ENCODE measurements at regions not wholly inside any gene's neighbourhood (a gene's known extent, or its start where the extent isn't known, plus 50 kb on each side); places are given as distances from the start of the nearest gene placed in this dataset.
A peak's percentile ranks its signal among the peaks of the same experiment; 100 is the strongest.
"Not testable (repeated sequence)": the region's sequence is repeated elsewhere in the genome, so short reads cannot be mapped to it uniquely, and the experiment has no call there.

DNA sequence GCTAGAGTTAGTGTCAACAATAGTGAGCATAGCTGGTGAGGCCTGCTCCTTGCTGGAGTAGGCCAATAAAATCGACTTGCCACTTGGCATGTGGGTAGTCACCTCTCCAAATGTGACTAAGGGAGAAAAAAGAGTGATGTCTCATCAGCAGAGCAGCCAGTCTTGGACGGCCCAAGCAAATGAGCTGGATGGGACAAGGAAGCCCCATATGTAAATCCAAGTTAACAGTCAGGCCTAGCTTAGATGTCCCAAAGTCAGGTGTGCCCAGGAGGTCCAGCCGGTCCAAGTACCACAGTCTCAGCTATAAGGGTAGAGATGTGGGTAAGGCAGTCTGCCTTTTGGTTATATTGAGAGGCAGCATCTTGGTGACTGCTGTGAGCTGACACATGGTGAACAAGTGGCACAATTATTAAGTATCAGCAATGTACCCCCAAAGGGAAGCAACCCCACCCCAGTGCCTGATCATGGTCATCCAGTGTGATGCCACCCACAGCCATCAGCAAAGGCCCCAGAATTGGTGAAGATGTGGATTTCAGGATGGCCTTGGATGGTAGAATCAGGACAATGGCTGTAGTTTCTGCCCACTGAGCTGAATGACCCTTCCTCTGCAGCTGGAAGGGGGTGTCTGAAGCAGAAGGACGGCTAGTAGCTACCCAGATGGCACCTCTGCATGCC is 83.4 kb downstream of the TNFRSF13B start:
- DNase-seq = peak; percentile 18

GRCh38 chr17:16887523-16888095 is 84.3 kb downstream of the TNFRSF13B start:
- no peak for DNase-seq

DNA sequence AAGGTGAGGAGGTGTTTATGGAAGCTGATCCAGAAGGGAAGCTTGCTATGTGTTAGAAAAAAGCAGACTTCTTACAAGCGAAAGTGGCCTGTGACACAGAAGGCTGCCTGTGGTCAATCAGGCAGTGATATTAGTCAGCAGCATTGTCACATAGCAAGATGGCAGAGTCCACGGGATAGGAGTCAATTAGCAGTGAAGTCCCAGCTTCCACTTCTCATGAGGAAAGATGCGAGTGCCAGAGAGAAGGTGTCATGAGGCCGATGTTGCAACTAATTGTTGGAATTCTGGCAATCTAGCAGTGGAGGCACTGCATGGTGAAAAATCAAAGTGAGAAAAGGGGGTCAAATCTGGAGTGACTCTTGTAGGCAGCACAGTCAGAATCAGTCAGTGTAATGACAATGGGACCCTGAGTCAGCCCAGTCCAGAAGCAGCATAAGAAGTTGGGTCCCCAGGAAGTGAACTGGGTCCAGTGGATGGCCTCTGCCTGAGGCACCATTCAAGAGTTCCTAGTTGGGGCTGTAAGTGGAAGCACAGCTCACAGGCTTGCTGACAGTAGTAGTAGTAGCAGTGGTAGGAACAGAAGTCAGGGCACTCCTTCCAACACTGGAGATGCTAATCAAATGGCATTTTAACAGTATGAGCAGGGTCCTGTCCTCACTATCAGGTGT is 85.1 kb downstream of the TNFRSF13B start:
- no peak for DNase-seq

DNA sequence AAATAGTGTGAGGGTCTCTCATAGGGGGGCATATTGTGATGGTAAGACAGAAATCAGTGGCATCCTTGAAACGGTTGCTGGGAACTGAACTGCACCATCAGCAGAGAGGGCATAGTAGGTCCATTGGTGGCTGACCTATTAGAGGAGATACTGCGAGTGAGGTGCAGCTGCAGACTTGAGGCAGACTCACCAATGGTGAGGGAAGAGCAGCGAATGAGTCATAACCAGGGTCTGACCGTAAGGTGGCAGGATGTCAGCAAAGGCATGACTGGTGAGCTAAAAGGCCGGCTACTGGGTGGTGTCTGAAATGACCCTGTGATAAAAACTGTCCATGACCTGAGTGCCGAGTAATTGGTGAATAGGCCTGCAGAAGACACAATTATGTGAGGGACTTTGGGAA is 86.7 kb downstream of the TNFRSF13B start:
- DNase-seq = not testable (repeated sequence)

DNA sequence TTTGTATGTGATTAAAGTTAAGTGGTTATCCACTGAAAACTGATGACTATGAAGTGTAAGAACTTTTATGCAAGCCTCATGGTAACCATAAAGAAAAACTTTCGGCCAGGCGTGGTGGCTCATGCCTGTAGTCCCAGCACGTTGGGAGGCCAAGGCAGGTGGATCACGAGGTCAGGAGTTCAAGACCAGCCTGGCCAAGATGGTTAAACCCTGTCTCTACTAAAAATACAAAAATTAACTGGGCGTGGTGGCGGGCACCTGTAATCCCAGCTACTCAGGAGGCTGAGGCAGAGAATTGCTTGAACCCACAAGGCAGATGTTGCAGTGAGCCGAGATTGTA is 89.0 kb downstream of the TNFRSF13B start:
- DNase-seq = not testable (repeated sequence)

- DNase-seq = no peak
These were observed 89.5 kb downstream of the TNFRSF13B start for GRCh38 chr17:16882243-16882925.

GRCh38 chr17:16881239-16881924 is 90.5 kb downstream of the TNFRSF13B start:
- DNase-seq = no peak

GRCh38 chr17:16880843-16881230 is 91.1 kb downstream of the TNFRSF13B start:
- no peak for DNase-seq

DNA sequence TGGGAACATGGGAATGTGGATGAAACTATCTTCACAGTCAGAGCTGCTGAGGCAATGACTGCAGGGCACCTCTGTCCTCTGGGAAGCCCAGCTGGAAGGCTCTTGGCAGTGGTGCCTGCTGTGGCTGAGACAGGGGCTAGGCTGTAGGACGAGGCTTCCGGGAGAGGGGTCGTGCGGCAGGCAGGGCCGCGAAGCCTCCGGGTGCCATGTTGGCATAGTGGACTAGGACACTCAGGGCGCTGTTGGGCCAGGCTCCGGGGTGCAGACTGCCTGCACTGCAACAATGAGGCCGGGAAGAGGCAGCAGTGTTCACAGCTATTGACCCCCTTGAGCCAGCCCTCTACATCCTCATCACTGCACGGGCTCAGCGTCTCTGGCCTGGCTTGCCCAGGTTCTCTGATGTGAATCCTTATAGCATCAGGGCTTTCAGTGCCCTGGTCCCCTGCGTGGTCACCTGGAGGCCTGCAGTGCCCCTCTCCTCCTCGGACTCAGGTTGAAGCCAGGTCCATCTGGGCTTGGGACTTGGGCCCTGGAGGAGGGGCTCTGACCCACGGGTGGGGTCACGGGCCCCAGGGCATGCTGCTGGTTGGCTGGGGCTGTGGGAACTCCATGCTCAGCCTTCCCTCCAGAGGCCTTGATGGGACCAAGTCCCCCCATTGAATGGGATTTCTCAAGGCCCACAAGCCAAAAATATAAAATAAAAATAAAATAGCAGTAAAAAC is 91.6 kb downstream of the TNFRSF13B start:
- DNase-seq = no peak

DNA sequence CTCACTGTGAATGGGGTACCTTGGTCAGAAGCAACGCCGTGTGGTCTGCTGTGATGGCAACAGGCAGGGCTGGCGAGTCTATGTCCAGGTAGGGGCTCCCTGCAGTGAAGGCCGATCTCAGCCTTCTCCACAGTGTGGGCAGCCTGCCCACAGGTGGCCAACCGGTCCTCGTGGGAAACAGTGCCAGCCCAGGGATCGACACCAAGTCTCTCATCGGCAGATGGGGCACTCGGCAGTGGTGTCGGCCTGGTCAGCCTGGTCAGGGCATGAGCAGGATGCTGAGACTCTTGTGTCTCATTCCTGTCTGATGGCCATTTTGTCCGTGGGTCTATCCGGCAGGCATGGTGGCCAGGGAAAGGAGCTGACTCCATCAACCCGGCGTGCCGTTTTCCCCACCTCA is 92.2 kb downstream of the TNFRSF13B start:
- DNase-seq = no peak

GRCh38 chr17:16878606-16879005 is 93.3 kb downstream of the TNFRSF13B start:
- DNase-seq = no peak

DNA sequence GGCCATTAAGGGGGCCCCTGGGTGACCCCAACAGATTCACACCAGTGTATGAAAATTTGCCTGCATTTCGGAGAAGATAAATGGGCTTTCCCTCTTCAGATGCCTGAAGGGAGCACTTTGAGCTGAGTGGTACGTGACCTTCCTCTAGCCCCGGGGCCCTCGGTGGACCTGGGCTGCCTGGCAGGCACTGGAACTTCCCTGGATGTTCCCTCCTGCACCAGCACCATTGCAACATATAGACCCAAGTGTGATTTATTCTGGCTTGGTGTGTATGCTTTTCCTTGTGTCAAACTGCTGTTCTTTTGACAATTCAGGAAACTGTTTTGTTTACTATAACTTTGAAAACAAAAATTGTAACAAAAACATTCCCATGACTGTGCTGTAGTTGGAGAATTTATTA is 93.8 kb downstream of the TNFRSF13B start:
- DNase-seq = no peak

GRCh38 chr17:16877099-16877498 is 94.8 kb downstream of the TNFRSF13B start:
- DNase-seq = peak; percentile 14

DNA sequence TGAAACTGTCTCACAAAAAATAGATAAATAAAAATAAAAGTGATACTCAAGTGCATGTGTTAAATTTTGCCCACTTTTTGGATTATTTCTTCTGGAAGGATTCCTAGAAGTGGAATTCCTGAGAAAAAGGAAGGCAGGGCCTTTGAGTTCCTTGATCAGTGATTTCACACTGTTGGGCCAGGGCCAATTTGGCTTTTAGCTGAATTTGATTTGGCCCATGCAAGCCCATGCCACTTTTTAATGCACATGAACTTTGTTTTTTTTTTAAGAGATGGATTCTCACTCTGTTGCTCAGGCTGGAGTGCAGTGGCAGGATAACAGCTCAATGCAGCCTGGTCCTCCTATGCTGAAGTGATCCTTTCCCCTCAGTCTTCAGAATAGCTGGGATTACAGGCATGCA is 96.3 kb downstream of the TNFRSF13B start:
- DNase-seq = no peak

DNA sequence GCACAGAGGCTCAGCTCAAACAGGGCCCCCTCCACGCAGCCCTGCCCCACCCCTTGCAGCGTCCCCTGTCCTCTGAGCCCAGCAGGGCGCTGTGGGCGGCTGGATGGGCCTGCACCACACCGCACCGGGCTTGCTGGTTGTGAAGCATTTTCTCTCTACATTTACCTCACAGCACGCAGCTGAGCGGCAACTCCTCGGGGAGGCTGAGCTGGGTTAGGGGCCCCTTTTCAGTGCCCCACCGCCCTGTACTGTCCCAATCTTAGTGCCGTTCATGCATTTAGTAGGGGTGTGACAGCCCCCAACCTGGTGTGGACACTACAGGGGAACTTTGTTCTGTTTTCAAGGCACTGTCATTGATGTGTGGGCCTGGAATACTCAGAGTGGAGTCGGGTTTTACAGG is 97.7 kb downstream of the TNFRSF13B start:
- DNase-seq = not testable (repeated sequence)

DNA sequence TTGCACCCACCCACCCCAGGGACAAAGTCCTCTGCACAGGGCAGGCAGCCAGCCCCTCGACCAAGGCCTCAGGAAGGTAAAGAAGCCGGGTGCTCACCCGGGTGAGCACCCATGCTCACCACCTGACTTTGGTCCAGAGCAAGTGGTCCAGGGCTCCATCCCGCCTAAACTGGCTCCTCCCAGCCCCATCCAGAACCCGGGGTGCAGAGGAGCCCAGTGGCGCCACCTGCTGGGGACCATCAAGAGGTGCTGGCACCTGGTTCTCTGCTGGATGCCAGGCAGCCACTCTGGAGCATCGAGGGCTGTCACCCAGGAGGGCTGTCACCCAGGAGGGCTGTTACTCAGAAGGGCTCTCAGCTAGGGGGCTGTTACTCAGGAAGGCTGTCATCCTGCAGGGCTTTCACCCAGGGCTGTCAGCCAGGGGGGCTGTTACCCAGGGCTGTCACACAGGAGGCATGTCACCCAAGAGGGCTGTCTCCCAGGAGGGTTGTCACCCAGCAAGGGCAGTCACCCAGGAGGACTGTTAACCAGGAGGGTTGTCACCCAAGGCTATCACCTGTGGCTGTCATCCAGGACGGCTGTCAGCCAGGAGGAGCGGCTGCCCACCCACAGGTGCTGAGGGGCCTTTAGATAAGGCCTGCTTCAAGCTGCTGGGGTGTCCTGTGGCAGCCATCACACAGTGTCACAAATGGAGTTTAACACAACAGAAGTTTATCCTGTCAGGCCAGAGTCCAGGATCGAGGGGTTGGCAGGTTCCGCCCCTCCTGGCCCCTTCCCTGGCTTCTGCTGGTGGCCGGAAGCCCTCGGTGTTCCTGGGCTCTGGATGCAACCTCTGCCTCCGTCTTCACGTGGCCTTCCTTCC is 98.5 kb downstream of the TNFRSF13B start:
- peak; percentile 47 for DNase-seq

DNA sequence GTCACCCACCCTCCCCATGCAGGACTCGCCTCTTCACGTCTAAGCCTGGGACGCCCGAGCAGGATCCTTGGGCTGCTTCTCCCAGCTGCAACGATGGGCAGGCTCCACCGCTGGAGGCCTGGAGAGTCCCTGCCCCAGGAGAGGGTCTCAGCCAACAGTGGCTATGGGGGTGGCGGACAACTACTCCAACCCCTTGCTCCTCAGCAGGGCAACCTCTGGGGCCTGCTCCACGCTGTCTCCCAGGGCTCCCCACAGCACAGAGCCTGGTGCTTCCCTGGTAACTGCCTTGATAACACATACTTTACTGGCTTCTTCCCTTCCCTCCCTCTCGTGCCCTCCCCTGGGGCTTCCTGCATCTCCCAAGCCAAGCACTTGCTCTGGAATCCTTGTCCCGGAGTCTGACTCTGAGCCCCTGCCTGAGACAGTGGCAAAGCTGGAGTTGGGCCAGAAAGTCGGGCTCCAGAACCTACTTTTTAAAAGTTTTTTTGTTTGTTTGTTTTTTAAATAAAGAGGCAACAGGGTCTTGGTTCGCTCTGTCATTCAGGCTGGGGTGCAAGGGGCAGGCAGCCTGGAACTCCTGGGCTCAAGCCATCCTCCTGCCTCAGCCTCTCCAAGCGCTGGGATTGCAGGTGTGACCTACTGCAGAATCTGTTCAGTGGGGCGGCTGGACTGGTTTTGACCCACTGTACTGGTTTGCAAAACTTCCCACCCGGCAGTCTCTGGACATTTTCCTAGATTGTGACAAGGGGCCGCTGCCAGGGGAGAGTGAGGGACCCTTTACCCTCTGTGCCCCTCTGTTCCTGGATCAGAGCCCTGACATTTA is 99.4 kb downstream of the TNFRSF13B start:
- peak; percentile 26 for DNase-seq

- not testable (repeated sequence) for DNase-seq
These were observed 100.3 kb downstream of the TNFRSF13B start for GRCh38 chr17:16871446-16872190.

DNA sequence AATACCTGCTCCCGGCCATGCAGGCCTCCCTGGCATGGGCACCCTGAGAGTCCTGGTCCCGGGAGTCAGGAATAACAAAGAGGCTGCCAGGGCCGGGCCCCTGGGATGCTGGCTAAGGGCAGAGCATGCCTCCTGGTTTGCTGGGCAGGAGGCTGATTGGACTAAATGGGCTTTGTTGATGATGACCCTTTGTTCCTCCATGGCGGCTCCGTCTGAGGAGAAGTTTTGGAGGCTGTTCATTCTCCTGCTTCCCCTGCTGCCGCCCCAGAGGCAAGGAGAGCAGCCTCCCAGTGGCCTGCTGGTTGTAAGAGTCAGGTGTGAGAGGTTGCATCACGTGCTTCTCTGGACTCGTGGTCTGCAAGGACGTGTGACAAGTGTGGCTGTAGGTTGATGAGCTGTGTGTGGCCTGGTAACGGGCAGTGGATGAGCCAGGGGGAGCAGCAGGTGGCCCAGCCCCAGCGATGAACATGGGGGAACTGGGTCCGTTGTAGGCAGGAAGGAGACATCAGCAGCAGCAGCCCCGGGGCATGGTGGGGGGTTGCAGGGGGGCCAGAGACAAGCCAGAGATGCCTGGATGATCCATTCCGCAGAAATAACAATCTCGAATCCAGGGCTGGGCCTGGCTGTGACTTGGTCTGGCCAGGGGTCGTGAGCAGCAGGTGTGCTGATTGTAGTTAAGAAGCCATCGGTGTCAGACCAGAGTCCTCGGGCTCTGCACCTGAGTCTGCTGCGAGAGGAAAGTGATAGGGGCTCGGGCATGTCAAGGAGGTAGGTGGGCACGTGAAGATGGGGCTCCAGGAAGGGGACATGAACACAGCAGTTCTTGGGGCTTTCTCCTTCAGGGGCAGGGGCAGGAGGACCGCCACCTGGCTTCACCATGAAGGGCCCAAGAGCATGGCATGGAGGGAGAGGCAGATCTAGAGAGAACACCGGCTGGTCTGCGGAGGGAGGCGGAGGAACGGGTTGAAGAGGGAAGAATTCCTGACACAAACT is 101.4 kb downstream of the TNFRSF13B start:
- no peak for DNase-seq

All from EL (cell line).